ENCODE measurements at regions not wholly inside any gene's neighbourhood (a gene's known extent, or its start where the extent isn't known, plus 50 kb on each side); places are given as distances from the start of the nearest gene placed in this dataset.

DNA sequence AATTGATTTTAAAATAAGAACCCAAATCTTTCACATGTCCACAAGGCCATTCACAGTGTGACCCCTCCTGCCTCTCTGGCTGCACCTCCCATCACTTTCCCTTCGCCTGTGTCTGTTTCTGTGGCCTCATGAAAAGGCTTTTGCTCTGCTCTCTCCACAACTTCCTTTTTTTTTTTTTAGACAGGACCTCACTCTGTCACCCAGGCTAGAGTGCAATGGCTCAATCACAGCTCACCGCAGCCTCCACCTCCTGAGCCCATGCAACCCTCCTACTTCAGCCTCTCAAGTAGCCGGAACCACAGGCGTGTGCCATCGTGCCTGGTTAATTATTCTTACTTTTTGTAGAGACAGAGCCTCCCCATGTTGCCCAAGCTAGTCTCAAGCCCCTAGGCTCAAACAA, 197.1 kb downstream of the ABCC12 start:
- Histone ChIP-seq H2AFZ (ENCODE audit: low read length) (no peak overlapping the region), H3K27ac (ENCODE audit: low read depth, low read length, poor library complexity, severe bottlenecking) (no peak overlapping the region), H3K36me3 (ENCODE audit: insufficient read depth, low read length) (no peaks in the 10 kb centered on the region), H3K79me2 (ENCODE audit: insufficient read depth, low read length) (no peaks in the 10 kb centered on the region), H3K9me3 (ENCODE audit: low read length) (no peaks in the 10 kb centered on the region), H3K9me2 (ENCODE audit: low read depth, low read length) (no peaks in the 10 kb centered on the region), H3K4me2 (ENCODE audit: low read length) (no peak overlapping the region), H3K4me1 (ENCODE audit: insufficient read depth, low read length, severe bottlenecking) (no peaks in the 10 kb centered on the region), H3F3A (ENCODE audit: insufficient read depth, low read length) (no peaks in the 10 kb centered on the region), H4K20me1 (ENCODE audit: insufficient read depth, low read length) (no peaks in the 10 kb centered on the region), H3K27me3 (ENCODE audit: insufficient read depth, low read length) (no peaks in the 10 kb centered on the region), H3K9ac (ENCODE audit: low read length) (no peak overlapping the region), H3K4me3 (ENCODE audit: low read depth, low read length, poor library complexity, severe bottlenecking) (no peak overlapping the region)
- no peak for TF ChIP-seq EZH2 (IDR thresholded peaks at IDR 0.05; ENCODE audit: borderline replicate concordance, low read length)
- TF ChIP-seq, protein P1, sequence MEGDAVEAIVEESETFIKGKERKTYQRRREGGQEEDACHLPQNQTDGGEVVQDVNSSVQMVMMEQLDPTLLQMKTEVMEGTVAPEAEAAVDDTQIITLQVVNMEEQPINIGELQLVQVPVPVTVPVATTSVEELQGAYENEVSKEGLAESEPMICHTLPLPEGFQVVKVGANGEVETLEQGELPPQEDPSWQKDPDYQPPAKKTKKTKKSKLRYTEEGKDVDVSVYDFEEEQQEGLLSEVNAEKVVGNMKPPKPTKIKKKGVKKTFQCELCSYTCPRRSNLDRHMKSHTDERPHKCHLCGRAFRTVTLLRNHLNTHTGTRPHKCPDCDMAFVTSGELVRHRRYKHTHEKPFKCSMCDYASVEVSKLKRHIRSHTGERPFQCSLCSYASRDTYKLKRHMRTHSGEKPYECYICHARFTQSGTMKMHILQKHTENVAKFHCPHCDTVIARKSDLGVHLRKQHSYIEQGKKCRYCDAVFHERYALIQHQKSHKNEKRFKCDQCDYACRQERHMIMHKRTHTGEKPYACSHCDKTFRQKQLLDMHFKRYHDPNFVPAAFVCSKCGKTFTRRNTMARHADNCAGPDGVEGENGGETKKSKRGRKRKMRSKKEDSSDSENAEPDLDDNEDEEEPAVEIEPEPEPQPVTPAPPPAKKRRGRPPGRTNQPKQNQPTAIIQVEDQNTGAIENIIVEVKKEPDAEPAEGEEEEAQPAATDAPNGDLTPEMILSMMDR (IDR thresholded peaks at IDR 0.05; ENCODE audit: low read length) = no peak

DNA sequence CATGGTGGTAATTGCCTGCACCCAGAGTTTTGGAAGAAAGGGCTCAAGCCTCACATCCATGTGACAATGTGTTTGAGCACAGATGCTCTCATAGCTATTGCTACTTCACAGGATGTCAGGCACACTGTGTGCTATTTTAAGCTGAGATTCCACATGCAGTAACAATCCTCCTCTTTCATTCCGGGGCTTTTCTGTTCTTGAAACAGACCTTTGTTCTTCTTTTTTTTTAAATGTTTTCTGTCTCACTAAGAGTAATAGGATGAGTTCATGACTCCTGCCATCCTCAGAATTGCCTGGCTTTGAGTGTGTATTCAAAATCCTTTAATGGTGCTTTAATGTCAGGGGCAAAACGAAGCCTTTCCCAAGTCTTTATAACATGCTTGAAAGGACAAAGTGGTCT, 198.9 kb downstream of the ABCC12 start:
- H3K9ac ChIP-seq (ENCODE audit: low read length) = no peak overlapping the region
- TF ChIP-seq EZH2 (IDR thresholded peaks at IDR 0.05; ENCODE audit: borderline replicate concordance, low read length) = no peak
- TF ChIP-seq, protein P1 (IDR thresholded peaks at IDR 0.05; ENCODE audit: low read length) = no peak
- no peaks in the 10 kb centered on the region for H3K4me1 ChIP-seq (ENCODE audit: insufficient read depth, low read length, severe bottlenecking)
- H3K4me2 ChIP-seq (ENCODE audit: low read length) = no peak overlapping the region
- no peaks in the 10 kb centered on the region for H3K9me3 ChIP-seq (ENCODE audit: low read length)
- no peak overlapping the region for H3K27ac ChIP-seq (ENCODE audit: low read depth, low read length, poor library complexity, severe bottlenecking)
- H3K9me2 ChIP-seq (ENCODE audit: low read depth, low read length) = no peaks in the 10 kb centered on the region
- no peak overlapping the region for H2AFZ ChIP-seq (ENCODE audit: low read length)
- no peaks in the 10 kb centered on the region for H4K20me1 ChIP-seq (ENCODE audit: insufficient read depth, low read length)
- H3K36me3 ChIP-seq (ENCODE audit: insufficient read depth, low read length) = no peaks in the 10 kb centered on the region
- H3K27me3 ChIP-seq (ENCODE audit: insufficient read depth, low read length) = no peaks in the 10 kb centered on the region
- no peaks in the 10 kb centered on the region for H3F3A ChIP-seq (ENCODE audit: insufficient read depth, low read length)
- no peak overlapping the region for H3K4me3 ChIP-seq (ENCODE audit: low read depth, low read length, poor library complexity, severe bottlenecking)
- no peaks in the 10 kb centered on the region for H3K79me2 ChIP-seq (ENCODE audit: insufficient read depth, low read length)

DNA sequence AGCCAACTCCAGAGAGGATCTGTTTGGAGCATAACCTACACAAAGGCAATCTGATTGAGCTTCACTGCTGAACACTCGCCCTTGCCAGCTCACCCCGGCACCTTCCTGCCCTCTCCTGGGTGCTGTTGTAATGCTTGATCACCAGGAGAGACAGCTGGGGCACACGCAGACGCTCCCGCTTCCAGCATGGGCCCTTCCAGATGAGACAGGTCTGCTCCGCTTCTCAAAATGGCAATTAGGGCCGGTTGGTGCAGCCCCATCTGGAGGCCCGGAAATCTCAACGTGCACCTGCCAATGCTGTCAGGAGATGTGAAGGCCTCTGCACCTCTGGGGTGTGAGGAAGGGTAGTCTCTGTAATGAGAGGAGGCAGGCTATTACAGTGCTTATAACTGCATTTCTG, 206.1 kb downstream of the ABCC12 start:
- Histone ChIP-seq H3K27ac (ENCODE audit: low read depth, low read length, poor library complexity, severe bottlenecking) (no peak overlapping the region), H2AFZ (ENCODE audit: low read length) (no peak overlapping the region), H4K20me1 (ENCODE audit: insufficient read depth, low read length) (no peaks in the 10 kb centered on the region), H3K4me2 (ENCODE audit: low read length) (no peak overlapping the region), H3K36me3 (ENCODE audit: insufficient read depth, low read length) (no peaks in the 10 kb centered on the region), H3K27me3 (ENCODE audit: insufficient read depth, low read length) (no peaks in the 10 kb centered on the region), H3K9me2 (ENCODE audit: low read depth, low read length) (no peaks in the 10 kb centered on the region), H3K79me2 (ENCODE audit: insufficient read depth, low read length) (no peaks in the 10 kb centered on the region), H3K9me3 (ENCODE audit: low read length) (no peaks in the 10 kb centered on the region), H3K9ac (ENCODE audit: low read length) (no peak overlapping the region), H3F3A (ENCODE audit: insufficient read depth, low read length) (no peaks in the 10 kb centered on the region), H3K4me1 (ENCODE audit: insufficient read depth, low read length, severe bottlenecking) (no peaks in the 10 kb centered on the region), H3K4me3 (ENCODE audit: low read depth, low read length, poor library complexity, severe bottlenecking) (no peak overlapping the region)
- TF ChIP-seq, protein P1 (IDR thresholded peaks at IDR 0.05; ENCODE audit: low read length) = no peak
- no peak for TF ChIP-seq EZH2 (IDR thresholded peaks at IDR 0.05; ENCODE audit: borderline replicate concordance, low read length)

Measured in OCI-LY1 (cell line).